ENCODE measurements at regions not wholly inside any gene's neighbourhood (a gene's known extent, or its start where the extent isn't known, plus 50 kb on each side); places are given as distances from the start of the nearest gene placed in this dataset.
"Not testable (repeated sequence)": the region's sequence is repeated elsewhere in the genome, so short reads cannot be mapped to it uniquely, and the experiment has no call there.

DNA sequence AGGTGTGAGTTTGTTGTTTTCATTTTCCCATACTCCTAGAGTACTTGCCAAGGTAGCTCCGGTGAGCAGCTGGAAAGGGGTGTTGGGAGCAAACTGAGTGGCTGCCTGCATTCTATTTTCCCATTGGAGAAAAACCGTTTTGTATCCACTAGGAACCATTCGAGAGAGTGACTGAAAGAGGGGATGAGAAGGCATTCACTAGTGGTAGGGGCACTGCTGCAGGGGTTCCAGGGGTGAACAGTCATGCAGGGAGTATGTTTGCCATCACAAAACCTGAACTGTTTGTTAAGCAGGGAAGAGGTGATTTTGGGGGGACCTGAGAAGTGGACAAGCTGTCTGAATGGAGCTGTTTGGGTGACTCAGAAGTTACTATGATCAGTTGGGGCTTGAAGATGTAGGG lies 367.5 kb upstream of the SFSWAP start:
- not testable (repeated sequence) for DNase-seq (ENCODE audit: low read depth)

DNA sequence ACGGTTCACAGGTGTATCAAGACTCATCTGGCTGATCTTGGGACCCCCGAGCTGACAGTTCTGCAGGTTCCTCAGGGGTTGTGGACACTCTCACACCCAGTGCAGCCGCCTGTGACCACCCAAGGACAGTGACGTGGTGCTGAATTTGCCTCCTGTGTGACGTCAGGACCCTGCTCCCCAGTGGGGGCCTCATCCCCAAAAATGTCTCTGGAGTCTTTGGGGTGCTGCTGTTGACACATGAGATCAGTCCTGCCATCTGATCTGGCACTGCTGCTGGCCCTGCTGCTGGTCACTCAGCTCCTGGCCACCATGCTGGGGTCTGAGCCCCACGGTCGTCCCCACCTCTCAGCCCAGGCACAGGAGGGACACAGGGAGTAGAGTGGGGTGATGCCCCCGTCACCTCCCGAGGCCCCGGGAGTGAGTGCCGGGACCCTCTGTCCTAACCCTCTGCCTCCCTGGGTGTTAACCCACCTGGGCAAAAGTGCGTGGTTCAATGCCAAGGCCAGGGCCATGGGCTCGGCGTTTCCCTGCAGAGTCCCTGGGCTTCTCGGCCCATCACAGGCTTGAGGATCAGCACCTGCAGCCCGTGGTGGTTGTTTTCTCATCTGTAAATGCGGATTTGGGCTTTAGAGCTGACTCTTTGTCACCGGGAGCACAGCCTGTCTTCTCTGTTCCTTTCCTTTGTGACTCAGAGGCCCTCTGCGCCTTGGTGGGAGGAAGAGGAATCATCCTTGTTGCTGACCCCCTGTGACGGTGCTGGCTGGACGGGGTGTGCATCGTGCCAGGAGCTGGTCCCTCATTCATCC lies 366.0 kb upstream of the SFSWAP start:
- DNase-seq (ENCODE audit: low read depth) = not testable (repeated sequence)

DNA sequence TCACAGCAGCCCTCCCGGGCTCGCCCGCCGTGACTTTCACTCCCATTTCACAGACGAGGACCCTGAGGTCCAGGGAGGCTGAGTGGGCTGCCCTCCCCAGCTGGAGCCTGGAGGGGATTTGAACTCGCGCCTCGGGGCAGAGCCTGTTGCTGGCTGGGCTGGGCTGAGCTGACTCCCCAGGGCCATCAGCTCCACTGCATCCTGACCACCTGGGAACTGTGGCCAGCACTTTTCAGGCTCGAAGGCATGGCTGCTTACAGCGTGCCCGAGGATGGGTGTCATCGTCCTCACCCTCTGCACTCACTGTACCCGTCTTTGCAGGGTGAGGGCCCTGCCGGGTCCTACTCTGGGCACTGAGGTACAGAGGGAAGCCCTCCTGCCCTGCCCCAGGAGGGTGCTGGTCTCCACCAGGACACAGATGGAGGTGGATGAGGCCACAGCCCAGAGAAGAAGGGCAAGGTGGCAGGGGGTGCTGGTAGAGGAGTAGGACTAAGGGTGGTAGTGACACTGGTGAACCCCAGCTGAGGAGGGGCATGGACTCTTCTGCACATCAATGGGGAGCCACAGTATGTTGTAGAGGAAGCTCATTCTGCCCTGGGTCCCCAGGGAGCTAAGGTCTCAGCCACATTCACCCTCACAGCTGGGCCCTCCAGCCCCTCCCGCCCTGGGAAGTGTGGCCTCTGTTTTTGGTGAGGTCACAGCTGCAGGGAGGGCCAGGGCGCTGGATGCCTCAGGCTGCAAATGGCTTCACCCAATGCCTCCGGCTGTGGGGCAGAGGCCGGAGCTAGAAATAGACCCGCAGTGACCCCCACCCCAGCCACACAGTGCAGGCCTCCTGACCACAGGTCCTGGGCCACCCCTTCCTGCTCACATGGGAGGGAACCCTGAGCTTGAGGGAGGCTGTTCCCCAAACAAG lies 365.1 kb upstream of the SFSWAP start:
- no peak for DNase-seq (ENCODE audit: low read depth)

DNA sequence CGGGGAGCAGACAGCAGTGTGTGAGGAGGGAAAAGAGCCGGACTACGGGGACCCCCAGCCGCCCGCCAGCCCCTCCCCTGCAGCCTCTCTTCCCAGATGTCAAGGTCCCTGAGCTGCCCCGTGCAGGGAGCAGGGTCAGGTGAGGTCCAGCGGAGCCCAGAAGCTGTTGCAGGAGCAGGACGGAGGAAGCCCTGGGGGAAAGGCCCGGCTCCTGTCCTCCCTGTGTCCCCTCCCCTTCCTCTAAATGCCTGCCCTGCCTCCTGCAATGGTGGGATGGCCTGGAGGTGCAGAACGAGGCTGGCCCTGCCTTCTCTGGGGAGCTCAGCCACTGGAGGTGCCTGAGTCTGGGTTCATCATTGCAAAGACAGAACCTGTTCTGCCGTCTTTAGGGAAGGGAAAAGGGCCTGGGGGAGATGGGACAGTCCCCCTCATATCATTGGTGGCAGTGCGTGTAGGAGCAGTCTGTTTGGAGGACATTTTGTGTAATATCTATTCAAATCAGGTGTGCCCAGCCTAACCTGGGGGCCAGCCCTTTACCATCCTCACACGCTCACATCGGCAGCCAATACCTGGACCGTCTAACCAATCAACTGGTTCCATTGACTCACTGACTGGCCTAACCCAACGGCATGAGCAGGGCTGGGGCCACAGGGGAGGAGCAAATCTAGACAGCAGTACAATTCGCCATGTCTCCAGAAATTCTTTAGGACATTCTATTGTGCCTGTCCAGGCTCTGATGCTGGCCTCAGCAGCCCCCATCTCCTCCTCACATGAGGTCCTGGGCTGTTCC lies 364.1 kb upstream of the SFSWAP start:
- DNase-seq (ENCODE audit: low read depth) = no peak

DNA sequence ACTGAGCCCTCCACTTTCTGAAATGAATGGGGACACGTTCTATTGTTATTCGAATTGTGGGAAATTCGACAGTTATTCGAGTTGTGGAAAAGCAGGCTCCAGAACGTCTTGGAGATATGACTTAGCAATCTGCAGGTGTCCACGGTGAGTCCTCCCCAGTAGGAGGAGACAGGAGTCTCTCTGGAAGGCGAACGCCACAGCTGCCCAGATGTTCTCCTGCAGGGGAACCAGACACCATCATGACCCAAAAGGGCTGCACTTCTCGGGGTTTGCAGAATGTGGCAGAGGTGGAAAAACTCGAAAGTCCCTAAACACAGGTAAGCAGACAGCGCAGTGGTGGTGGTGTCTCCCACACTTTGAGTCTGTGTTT lies 363.6 kb upstream of the SFSWAP start:
- no peak for DNase-seq (ENCODE audit: low read depth)

DNA sequence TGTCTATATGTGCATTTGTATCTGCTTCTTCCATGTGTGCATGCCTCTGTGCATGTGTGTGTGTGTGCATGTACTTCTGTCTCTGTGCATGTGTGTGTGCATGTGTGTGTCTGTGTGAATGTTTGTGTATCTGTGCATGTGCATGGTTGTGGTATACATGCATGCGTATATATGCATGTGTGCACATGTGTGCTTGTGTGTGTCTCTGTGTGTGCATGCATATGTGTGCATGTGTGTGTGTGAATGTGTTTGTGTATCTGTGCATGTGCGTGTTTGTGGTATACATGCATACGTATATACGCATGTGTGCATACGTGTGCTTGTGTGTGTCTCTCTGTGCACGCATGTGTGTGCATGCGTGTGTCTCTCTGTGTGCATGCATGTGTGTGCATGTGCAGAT lies 363.2 kb upstream of the SFSWAP start:
- DNase-seq (ENCODE audit: low read depth) = no peak

DNA sequence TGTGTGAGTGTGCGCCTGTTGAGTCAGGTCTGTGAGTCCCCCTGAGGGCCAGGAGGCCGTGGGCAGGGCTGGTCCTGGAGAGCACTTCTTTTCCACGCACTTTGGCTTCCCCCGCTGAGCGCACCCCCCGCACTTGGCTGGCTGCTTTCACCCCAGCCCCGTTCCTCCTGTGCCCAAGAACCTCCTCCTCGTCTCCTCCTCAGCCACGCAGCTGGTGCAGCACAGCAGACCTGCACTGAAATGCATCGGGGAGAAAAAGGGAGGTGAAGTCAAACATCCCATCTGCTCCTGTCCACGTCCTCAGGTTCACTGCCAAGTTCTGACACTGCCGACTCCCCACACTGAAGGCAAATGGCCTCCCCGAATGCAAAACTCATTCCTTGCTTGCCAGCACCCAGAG lies 362.7 kb upstream of the SFSWAP start:
- DNase-seq (ENCODE audit: low read depth) = no peak

DNA sequence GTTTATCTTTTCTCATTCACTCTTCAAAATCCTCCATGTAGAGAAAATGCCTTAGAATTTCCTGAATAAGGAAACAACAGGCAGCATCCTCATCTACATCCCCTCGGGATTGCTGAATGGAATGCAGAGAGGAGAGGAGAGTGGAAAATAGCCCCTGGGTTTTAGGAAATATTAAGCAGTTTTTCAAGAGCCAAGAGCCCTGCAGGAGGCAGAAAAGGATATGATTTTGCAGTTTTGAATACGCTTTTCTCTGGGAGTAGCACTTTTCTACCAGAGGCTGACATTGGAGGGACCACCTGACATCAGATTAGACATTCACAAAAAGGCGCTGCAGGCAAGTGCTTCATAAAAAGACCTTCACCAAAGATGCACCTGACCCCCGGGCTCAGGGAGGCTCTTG lies 362.2 kb upstream of the SFSWAP start:
- DNase-seq (ENCODE audit: low read depth) = no peak

DNA sequence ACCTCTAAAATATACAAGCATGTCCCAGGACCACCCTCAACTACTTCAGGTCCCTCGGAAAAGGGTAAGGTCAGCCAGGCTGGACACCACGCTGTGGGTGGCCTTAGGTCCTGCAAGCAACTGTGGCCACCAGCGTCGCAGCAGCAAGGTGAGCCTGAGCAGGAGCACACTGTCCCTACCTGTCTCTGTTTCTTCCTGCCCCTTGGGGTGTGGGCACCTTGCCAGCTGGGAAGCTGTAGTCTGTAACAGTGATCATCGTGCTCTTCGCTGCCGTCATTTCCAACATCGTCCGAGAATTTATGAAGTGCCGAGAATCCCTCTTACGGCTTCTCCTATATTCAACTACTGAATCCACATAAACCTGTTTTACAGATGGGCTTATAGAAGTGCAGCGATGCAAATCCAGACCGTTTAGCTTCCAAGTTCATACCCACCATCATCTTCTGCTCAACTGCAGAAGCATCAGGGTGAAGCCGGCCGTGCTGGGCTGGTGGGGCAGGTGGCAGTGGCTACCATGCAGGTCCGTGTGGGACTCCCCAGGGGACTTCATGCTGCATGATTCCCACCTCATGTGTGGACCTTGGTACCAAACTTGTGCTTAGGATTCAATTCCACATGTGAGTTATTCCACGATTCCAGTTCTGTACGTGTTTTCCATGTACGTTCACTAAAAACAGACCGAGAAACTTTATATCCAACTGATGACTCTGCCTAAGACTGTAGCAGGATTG lies 361.3 kb upstream of the SFSWAP start:
- DNase-seq (ENCODE audit: low read depth) = no peak

DNA sequence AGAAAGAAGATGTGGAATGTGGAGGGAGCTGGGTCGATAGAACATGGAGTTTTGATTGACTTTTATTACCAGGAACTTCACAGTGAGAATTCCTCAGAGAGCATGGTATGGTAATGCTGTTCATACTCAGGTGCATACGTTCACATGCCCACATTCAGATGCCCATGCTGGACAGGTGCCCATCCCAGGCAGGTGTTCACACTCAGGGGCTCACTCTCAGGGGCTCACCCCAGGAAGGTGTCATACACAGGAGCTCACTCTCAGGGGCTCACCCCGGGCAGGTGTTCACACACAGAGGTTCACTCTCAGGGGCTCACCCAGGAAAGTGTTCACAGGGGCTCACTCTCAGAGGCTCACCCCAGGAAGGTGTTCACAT lies 360.0 kb upstream of the SFSWAP start:
- no peak for DNase-seq (ENCODE audit: low read depth)

DNA sequence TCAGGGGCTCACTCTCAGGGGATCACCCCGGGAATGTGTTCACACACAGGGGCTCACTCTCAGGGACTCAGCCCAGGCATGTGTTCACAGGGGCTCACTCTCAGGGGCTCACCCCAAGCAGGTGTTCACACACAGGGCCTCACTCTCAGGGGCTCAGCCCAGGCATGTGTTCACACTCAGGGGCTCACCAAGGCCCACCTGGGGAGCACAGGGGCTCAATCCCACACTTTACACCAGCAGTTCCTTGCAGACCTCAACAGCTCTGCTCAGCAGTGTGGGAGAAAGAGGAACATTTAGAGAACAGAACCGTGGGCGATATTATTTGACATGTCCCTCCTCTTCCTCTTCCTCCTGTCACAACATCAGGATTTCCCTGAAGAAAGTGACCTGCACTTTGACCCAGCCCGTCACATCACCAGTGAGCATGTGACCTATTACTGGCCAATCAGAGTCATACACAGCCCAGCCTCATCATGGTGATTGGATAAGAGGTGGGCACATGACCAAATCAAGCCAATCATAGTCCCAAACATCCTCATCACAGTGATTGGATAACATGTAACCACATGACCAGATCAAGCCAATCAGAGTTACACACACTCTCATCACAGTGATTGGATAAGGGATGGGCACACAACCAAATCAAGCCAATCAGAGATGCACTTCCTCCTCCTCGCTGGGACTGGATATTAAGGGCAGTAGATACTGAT lies 359.4 kb upstream of the SFSWAP start:
- DNase-seq (ENCODE audit: low read depth) = no peak

DNA sequence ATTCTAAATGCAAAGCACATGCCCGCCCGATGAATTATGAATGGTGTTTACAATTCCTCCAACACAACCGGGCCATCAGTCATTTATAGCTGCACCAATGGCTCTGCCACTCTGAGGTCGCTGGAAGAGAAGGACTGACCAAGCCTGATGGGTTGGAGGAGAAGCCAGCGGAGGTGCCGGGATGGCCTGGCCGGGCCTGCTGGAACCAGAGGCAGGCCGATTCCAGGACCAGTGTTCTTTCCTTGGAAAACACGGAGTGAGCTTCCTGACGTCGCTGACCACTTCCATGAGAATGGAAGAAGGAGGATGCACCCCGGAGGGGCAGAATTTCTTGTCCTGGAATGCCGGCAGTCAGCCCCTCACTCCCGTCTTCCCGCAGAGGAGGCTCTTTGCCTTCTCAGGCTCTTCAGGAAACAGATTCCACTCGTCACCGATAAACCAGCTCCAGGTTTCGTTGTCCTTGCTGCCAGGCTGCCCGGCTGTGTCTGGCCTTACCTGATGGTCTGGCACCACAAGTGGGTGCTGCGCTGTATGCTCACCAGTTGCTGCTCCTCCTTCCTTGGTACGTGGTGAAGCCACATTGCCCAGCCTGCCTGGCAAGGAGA lies 358.5 kb upstream of the SFSWAP start:
- DNase-seq (ENCODE audit: low read depth) = no peak

DNA sequence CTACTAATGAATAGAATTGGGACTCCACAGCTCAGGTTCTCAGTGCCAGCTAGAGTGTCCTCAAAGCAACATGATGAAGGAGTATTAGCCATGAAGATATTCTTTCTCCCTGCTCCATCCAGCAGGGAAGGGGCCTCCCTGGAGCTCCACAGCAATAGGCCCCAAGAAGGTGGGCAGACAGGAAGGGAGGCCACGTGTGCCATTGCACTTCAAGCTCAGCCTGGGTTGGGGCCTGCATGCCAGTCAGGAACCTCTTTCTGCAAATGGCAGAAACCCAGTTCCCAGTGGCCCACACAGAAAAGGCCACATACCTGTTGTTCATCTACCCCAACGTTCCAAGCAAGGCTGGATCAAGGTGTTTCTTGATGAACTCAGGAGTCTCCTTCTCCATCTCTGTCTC lies 357.5 kb upstream of the SFSWAP start:
- DNase-seq (ENCODE audit: low read depth) = no peak

DNA sequence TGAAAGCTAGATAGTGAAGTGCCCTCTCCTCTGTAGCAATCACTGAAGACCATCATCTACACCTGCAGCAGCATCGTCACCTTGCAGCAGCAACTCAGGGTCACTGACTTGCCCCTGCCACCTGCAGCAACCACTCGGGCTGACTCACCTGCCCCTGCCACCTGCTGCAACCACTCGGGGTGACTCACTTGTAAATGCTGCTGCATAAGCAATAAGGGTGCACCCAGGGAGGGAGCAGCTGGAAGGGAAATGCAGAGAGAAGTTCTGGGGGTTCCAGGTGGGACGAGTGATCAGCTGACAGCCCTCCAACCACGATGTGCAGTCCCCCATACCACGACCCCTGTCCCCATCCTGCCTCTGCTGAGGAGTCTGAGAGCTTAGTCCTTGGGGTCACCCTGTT lies 357.1 kb upstream of the SFSWAP start:
- no peak for DNase-seq (ENCODE audit: low read depth)

DNA sequence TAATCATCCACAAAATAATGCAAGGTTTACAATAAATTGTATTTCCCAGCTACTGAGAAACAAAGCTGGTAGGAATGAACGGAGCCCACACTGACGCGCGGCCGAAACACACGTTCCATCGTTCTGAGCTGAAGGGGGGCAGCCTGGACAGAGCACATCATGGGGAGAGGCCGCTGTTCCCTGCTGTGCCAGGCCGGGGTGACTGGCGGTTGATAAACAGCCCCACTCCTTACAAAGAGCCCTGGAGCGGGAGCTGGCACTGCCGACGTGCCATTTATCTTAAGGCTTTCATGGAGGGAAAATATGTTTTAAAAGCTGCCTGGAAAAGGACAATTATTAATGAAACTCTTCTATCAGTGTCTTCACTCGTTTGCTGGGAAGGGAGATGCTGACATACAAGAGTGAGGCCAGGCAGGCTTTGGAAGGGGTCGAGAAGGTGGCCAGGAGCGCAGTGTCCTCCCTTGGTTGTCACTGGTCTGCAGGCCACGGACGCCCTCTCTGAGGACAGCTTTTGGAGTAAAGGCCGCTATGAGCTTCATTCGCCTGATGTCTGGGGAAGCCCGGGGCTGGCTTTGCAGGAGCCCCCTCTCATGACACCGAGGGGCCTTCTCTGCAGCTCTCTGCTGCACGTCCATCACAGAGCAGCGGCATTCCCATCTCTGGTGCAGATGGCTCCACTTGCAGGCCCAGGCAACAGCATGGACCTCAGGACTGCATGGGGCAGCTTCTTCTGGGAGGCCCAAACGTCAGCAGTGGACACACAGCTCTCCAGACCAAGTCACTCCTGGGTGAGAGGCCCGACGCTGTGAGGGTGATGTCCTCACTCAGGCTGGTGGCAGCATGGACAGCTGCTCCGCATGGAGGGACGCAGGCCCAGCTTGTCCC lies 355.3 kb upstream of the SFSWAP start:
- DNase-seq (ENCODE audit: low read depth) = no peak

DNA sequence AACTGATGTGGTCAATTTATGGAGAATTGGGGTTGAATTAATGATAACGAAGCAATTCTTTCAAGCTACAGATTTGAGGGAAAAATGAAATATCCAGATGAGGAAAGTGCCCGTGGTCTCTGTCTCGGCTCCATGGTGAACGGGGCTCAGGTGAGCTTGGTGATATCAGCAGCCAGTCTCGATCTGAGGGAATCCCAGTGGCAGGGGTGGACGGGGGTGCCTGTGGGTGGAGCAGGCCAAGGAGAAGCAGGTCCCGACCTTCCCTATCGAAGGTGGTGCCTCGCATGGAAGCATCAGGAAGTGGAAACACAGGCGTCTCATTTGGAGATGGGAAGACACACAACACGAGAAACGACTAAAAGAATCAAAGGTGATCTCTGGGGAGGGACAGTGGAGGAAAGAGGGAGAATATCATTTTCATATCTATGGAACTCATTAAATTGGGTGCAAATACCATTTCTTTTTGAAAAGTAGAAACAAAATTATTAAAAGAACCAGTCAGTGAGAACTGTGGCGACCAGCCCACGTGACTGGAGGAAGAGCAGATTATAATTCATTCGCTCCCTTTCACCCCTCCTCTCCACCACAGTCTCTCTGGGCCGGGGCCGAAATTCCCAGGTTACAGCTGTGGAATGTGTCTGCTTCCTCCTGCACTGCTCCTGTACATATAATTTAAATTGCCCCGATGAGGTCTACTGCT lies 354.3 kb upstream of the SFSWAP start:
- DNase-seq (ENCODE audit: low read depth) = no peak

DNA sequence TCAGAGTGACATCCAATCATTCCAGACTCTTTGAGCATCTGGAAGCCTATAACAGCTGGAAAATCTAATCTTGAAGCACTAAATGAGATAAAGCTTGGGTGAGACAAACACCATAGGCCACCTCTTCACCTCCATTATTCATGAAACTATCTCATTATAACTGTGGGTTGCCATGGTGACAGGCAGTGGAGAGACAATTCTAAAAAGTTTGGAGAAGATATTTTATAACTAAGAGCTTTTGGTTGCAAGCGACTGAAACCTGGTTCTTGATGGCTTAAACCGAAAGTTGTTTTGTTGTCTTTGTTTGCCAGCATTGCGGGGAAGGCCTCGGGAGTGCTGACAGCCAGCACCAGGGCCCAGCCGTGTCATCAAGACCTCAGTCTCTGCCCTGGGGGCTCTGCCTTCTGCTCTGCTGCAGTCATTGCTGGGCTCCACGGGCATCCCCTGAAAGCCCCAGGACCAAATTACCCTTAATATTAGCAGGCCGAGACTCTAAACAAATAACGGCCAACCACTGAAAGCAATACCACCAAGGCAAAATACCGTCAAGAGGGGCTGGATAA lies 353.6 kb upstream of the SFSWAP start:
- DNase-seq (ENCODE audit: low read depth) = no peak

DNA sequence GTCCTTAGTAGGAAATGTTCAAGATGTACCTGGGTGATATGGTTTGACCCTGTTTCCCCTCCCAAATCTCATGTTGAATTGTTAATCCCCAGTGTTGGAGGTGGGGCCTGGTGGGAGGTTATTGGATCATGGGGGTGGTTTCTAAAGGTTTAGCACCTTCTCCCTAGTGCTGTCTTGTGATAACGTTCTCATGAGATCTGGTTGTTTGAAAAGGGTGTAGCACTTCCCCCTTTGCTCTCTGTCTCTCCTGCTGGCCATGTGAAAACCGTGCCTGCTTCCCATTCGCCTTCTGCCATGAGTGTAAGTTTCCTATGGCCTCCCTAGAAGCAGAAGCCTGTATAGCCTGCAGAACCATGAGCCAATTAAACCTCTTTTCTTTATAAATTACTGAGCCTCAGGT lies 353.0 kb upstream of the SFSWAP start:
- no peak for DNase-seq (ENCODE audit: low read depth)
